IMR-90 (cell line): ENCODE measurements at regions not wholly inside any gene's neighbourhood (a gene's known extent, or its start where the extent isn't known, plus 50 kb on each side); places are given as distances from the start of the nearest gene placed in this dataset.

Source experiments
- ATAC-seq: fragments of 200-7000 bp; cut with Tn5 transposase; 2 replicates; pipeline ENCODE4 v1.9.1; 2020; ENCODE audit warnings: low read depth, mild to moderate bottlenecking, moderate library complexity
- BruUV-seq: library from RNA; stranded (reverse); fragments of 400-500 nt; replicated peaks from 2 replicates; lab custom pipeline; 2021; lab: Mats Ljungman, UMichigan
- CTCF ChIA-PET: fragments of 300-600 bp; formaldehyde crosslinking; extraction: SDS; loops from one replicate; lab custom pipeline; 2021; ENCODE audit warnings: antibody characterized with exemption; lab: Yijun Ruan, JAX
- POLR2A ChIA-PET: fragments of 300-600 bp; sonication (Branson Sonifier 250); formaldehyde crosslinking; loops from one replicate; lab custom pipeline; 2022; ENCODE audit warnings: antibody characterized with exemption; ENCODE audit not compliant: unreplicated experiment; lab: Charles Lee
- DNase-seq: peaks from one replicate; pipeline ENCODE4 v3.0.0; 2013
- H2AFZ ChIP-seq: replicated peaks from 2 replicates; pipeline ENCODE3; 2013; ENCODE audit warnings: low read length, mild to moderate bottlenecking; ENCODE audit not compliant: poor library complexity
- H2AK5ac ChIP-seq: 2 replicates; pipeline ENCODE4 v1.6.1; 2013; ENCODE audit warnings: low read depth, low read length, inconsistent platforms
- H2AK9ac ChIP-seq: replicated peaks from 2 replicates; pipeline ENCODE3; 2013; ENCODE audit warnings: mild to moderate bottlenecking, low read depth, low read length, moderate library complexity; ENCODE audit not compliant: poor library complexity
- H2BK120ac ChIP-seq: 2 replicates; pipeline ENCODE4 v1.6.1; 2013; ENCODE audit warnings: low read depth, low read length, inconsistent platforms
- H2BK15ac ChIP-seq: 3 replicates; pipeline ENCODE4 v1.6.1; 2013; ENCODE audit warnings: low read depth, low read length, inconsistent platforms
- H2BK20ac ChIP-seq: 2 replicates; pipeline ENCODE4 v1.6.1; 2013; ENCODE audit warnings: low read depth, mild to moderate bottlenecking, inconsistent platforms, low read length, moderate library complexity
- H2BK5ac ChIP-seq: 2 replicates; pipeline ENCODE4 v1.6.1; 2013; ENCODE audit warnings: mild to moderate bottlenecking, low read depth, low read length, inconsistent platforms; ENCODE audit not compliant: poor library complexity, severe bottlenecking
- H3K14ac ChIP-seq: replicated peaks from 2 replicates; pipeline ENCODE4 v1.6.1; 2013; ENCODE audit warnings: low read depth, low read length, inconsistent platforms
- H3K18ac ChIP-seq: 2 replicates; pipeline ENCODE4 v1.6.1; 2013; ENCODE audit warnings: low read depth, low read length, control low read depth
- H3K23ac ChIP-seq: 2 replicates; pipeline ENCODE4 v1.6.1; 2013; ENCODE audit warnings: low read depth, low read length, inconsistent platforms
- H3K27ac ChIP-seq: 2 replicates; pipeline ENCODE4 v1.5.1; 2013; ENCODE audit warnings: mild to moderate bottlenecking, control low read depth, low read length; ENCODE audit not compliant: insufficient read depth
- H3K27me3 ChIP-seq: 2 replicates; pipeline ENCODE4 v1.6.1; 2013; ENCODE audit warnings: low read length; ENCODE audit not compliant: control insufficient read depth, insufficient read depth
- H3K36me3 ChIP-seq: 2 replicates; pipeline ENCODE4 v1.6.1; 2013; ENCODE audit warnings: low read length, mixed read lengths; ENCODE audit not compliant: control insufficient read depth, insufficient read depth
- H3K4ac ChIP-seq: 2 replicates; pipeline ENCODE4 v1.6.1; 2013; ENCODE audit warnings: low read depth, low read length, inconsistent platforms
- H3K4me1 ChIP-seq: 2 replicates; pipeline ENCODE4 v1.6.1; 2013; ENCODE audit warnings: low read length, mixed read lengths; ENCODE audit not compliant: control insufficient read depth, insufficient read depth
- H3K4me2 ChIP-seq: 2 replicates; pipeline ENCODE4 v1.6.1; 2013; ENCODE audit warnings: low read depth, mild to moderate bottlenecking, control low read depth, low read length, moderate library complexity
- H3K4me3 ChIP-seq: 2 replicates; pipeline ENCODE4 v1.5.1; 2013; ENCODE audit warnings: low read depth, mild to moderate bottlenecking, control low read depth, low read length, moderate library complexity; ENCODE audit not compliant: insufficient read depth
- H3K56ac ChIP-seq: 2 replicates; pipeline ENCODE4 v1.6.1; 2013; ENCODE audit warnings: low read length, inconsistent platforms; ENCODE audit not compliant: insufficient read depth; ENCODE audit errors: extremely low read depth
- H3K79me1 ChIP-seq, 2 experiments: 2 replicates each; pipeline ENCODE4 v1.6.1; 2013; ENCODE audit warnings: low read length in 2 of 2, inconsistent platforms in 1 of 2, low read depth in 1 of 2
- H3K9ac ChIP-seq: 2 replicates; pipeline ENCODE4 v1.6.1; 2013; ENCODE audit warnings: low read depth, low read length, control low read depth
- H3K9me1 ChIP-seq: 2 replicates; pipeline ENCODE4 v1.6.1; 2013; ENCODE audit warnings: low read length, inconsistent platforms; ENCODE audit not compliant: insufficient read depth
- H3K9me3 ChIP-seq: 2 replicates; pipeline ENCODE4 v1.6.1; 2013; ENCODE audit warnings: low read length; ENCODE audit not compliant: control insufficient read depth, insufficient read depth
- H4K20me1 ChIP-seq: 2 replicates; pipeline ENCODE4 v1.6.1; 2013; ENCODE audit warnings: low read length, inconsistent platforms; ENCODE audit not compliant: insufficient read depth
- H4K5ac ChIP-seq: 2 replicates; pipeline ENCODE4 v1.6.1; 2013; ENCODE audit warnings: mild to moderate bottlenecking, low read depth, low read length, control low read depth
- H4K8ac ChIP-seq, 2 experiments: 2 replicates each; pipeline ENCODE4 v1.6.1; 2013; ENCODE audit warnings: low read depth in 2 of 2, low read length in 2 of 2, control low read depth in 1 of 2, inconsistent platforms in 1 of 2
- H4K91ac ChIP-seq: 2 replicates; pipeline ENCODE4 v1.6.1; 2013; ENCODE audit warnings: low read depth, low read length, inconsistent platforms; ENCODE audit not compliant: insufficient read depth
- BHLHE40 ChIP-seq: fragments of 150-350 bp; IDR thresholded peaks from 2 replicates; pipeline ENCODE4 v1.6.1; 2016; ENCODE audit warnings: mild to moderate bottlenecking, low read depth, low read length
- CEBPB ChIP-seq: IDR thresholded peaks from 2 replicates; pipeline ENCODE4 v1.6.1; 2012; ENCODE audit warnings: low read depth, low read length, improper control_type of control experiment
- CHD1 ChIP-seq: IDR thresholded peaks from 2 replicates; pipeline ENCODE4 v1.6.1; 2012; ENCODE audit warnings: low read depth, low read length, improper control_type of control experiment
- FOS ChIP-seq: fragments of 150-350 bp; IDR thresholded peaks from 2 replicates; pipeline ENCODE4 v1.6.1; 2016; ENCODE audit warnings: low read depth, low read length
- MAFK ChIP-seq: IDR thresholded peaks from 2 replicates; pipeline ENCODE4 v1.6.1; 2012; ENCODE audit warnings: low read depth, low read length, improper control_type of control experiment
- MAZ ChIP-seq: IDR thresholded peaks from 2 replicates; pipeline ENCODE4 v1.6.1; 2012; ENCODE audit warnings: low read depth, mild to moderate bottlenecking, low read length, improper control_type of control experiment, moderate library complexity, borderline replicate concordance
- MXI1 ChIP-seq: IDR thresholded peaks from 2 replicates; pipeline ENCODE4 v1.6.1; 2012; ENCODE audit warnings: low read depth, mild to moderate bottlenecking, low read length, moderate library complexity, borderline replicate concordance
- NFE2L2 ChIP-seq: fragments of 150-350 bp; IDR thresholded peaks from 2 replicates; pipeline ENCODE4 v1.6.1; 2016; ENCODE audit warnings: low read depth, mild to moderate bottlenecking, low read length
- POLR2A ChIP-seq: IDR thresholded peaks from 2 replicates; pipeline ENCODE4 v1.6.1; 2012; ENCODE audit warnings: mild to moderate bottlenecking, low read depth, low read length
- RAD21 ChIP-seq: IDR thresholded peaks from 2 replicates; pipeline ENCODE4 v1.6.1; 2012; ENCODE audit warnings: low read length, improper control_type of control experiment
- RCOR1 ChIP-seq: IDR thresholded peaks from 2 replicates; pipeline ENCODE4 v1.6.1; 2012; ENCODE audit warnings: mild to moderate bottlenecking, low read length, improper control_type of control experiment; ENCODE audit not compliant: insufficient replicate concordance
- RFX5 ChIP-seq: IDR thresholded peaks from 2 replicates; pipeline ENCODE4 v1.8.0; 2012; ENCODE audit warnings: low read depth, mild to moderate bottlenecking, low read length, moderate library complexity
- WGBS, 2 experiments: methylation state at CpG; one replicate each; pipeline versions ENCODE4 v1.1.5 to v1.1.7; 2013; ENCODE audit warnings: missing lambda C conversion rate in 2 of 2; ENCODE audit not compliant: insufficient read length in 1 of 2; ENCODE audit errors: extremely low coverage in 2 of 2; 5-methylcytosine and 5-hydroxymethylcytosine counted together
- dilution Hi-C: fragments of 300-500 bp; cut with HindIII; formaldehyde crosslinking; loops from one replicate; pipeline ENCODE4 v1.14.3; 2018; ENCODE audit warnings: low sequenced_read_pairs; ENCODE audit not compliant: unreplicated experiment
- in situ Hi-C: fragments of 300-500 bp; cut with MboI; formaldehyde crosslinking; loops from 3 replicates; pipeline ENCODE4 v1.14.3; 2019; ENCODE audit warnings: low sequenced_read_pairs, inconsistent platforms, mixed read lengths
- intact Hi-C: fragments of 100-400 bp; cut with micrococcal nuclease; formaldehyde crosslinking; loops from 2 replicates; pipeline ENCODE4 v1.10.0; 2022
- TF ChIP-seq, protein P1 (sequence below): fragments of 150-350 bp; IDR thresholded peaks from 2 replicates; pipeline ENCODE4 v1.6.1; 2016; ENCODE audit warnings: low read depth, mild to moderate bottlenecking, low read length, moderate library complexity, borderline replicate concordance
- TF ChIP-seq, protein P2 (sequence below): fragments of 150-350 bp; IDR thresholded peaks from 2 replicates; pipeline ENCODE4 v1.6.1; 2017; ENCODE audit warnings: mild to moderate bottlenecking, antibody characterized with exemption, low read length, low read depth
- TF ChIP-seq, protein P3 (sequence below): conservative IDR thresholded peaks from 2 replicates; pipeline ENCODE4 v1.5.1; 2012; ENCODE audit warnings: mild to moderate bottlenecking, low read depth, low read length, improper control_type of control experiment

DNA sequence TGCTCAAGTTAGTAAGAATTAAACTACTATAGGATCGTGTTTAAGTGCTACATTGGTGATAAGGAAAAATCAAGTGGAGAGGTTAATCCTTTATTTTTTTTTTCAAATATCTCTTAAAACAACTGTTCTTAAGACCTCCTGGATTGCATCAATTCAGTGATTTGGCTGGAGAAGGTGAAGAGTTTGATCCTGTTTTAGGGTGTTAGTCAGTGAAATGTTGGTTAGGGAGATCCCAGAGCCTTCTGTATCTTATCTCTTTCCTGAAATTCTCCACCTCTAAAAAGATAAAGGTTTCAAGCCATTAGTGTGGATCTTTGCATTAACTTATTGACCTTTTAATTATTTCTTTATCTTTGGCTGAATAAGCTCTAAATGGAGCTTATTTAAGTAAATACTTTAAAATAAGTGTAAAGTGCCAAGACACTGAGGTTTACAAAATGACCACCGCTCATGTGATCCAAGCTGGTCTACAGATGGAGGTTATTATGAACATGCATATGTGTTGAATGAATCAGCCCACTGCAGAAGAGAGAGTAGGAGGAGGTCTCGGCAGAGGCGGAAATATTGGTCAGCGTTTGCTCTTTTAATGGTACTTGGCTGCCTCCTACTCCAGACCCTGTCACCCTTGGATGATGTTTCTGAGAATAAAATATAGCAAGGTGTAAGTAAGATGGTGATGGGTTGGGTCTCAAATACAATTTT, 51.8 kb upstream of the BMPER start:
- BruUV-seq: no TSS peak
- DNase-seq (peak; percentile 93), ATAC-seq (peak; percentile 74)
- peaks cover 9% of the 10 kb centered on the region for H3K27me3 ChIP-seq
- H2BK15ac ChIP-seq: peak overlapping the region; percentile 97; the same call in 1 of the 3 replicates
- no peak overlapping the region for H2BK5ac ChIP-seq
- dilution Hi-C loops (no loop called here), in situ Hi-C loops (no loop called here), intact Hi-C loops (no loop called here)
- H2BK120ac ChIP-seq: peak overlapping the region; percentile 65; the same call in 1 of the 2 replicates
- no peak overlapping the region for H3K9ac ChIP-seq
- no peaks in the 10 kb centered on the region for H4K20me1 ChIP-seq
- peak overlapping the region; percentile 53; the same call in 1 of the 2 replicates for H2BK20ac ChIP-seq
- peak overlapping the region in 1 of 2 experiments; percentile 13; a peak in 1 of 4 replicates for H4K8ac ChIP-seq
- H4K5ac ChIP-seq: no peak overlapping the region
- peak overlapping the region; percentile 54; the same call in 1 of the 2 replicates for H3K4ac ChIP-seq
- no peaks in the 10 kb centered on the region for H3K9me3 ChIP-seq
- no peak overlapping the region for H3K4me3 ChIP-seq
- H3K36me3 ChIP-seq: no peaks in the 10 kb centered on the region
- H4K91ac ChIP-seq: no peak overlapping the region
- ChIA-PET POLR2A (no interaction called here), CTCF (interaction anchor here (0.6 to 1.3 kb wide), 3 partner anchors 17 to 45 kb away, joined by 3 read pairs; no protein-coding TSS in a partner anchor)
- peak overlapping the region; percentile 80 for H3K18ac ChIP-seq
- peaks cover 4% of the 10 kb centered on the region for H3K9me1 ChIP-seq
- no peak overlapping the region for H3K27ac ChIP-seq
- H3K4me1 ChIP-seq: peaks cover 9% of the 10 kb centered on the region
- no peak overlapping the region for H2AFZ ChIP-seq
- H3K14ac ChIP-seq: no peak overlapping the region
- WGBS, 2 experiments: no CpG with 5 or more reads among the region's 5 CpGs
- H2AK5ac ChIP-seq: no peak overlapping the region
- H3K56ac ChIP-seq: no peak overlapping the region
- H3K23ac ChIP-seq: no peak overlapping the region
- no peak overlapping the region for H2AK9ac ChIP-seq
- H3K4me2 ChIP-seq: no peak overlapping the region
- H3K79me1 ChIP-seq: no peaks in the 10 kb centered on the region
- no peak for TF ChIP-seq MAZ
- TF ChIP-seq BHLHE40: peak; percentile 83
- no peak for TF ChIP-seq CEBPB
- no peak; the same call in 1 of the 2 replicates for TF ChIP-seq MAFK
- TF ChIP-seq, protein P1, sequence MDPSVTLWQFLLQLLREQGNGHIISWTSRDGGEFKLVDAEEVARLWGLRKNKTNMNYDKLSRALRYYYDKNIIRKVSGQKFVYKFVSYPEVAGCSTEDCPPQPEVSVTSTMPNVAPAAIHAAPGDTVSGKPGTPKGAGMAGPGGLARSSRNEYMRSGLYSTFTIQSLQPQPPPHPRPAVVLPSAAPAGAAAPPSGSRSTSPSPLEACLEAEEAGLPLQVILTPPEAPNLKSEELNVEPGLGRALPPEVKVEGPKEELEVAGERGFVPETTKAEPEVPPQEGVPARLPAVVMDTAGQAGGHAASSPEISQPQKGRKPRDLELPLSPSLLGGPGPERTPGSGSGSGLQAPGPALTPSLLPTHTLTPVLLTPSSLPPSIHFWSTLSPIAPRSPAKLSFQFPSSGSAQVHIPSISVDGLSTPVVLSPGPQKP: no peak
- TF ChIP-seq, protein P2, sequence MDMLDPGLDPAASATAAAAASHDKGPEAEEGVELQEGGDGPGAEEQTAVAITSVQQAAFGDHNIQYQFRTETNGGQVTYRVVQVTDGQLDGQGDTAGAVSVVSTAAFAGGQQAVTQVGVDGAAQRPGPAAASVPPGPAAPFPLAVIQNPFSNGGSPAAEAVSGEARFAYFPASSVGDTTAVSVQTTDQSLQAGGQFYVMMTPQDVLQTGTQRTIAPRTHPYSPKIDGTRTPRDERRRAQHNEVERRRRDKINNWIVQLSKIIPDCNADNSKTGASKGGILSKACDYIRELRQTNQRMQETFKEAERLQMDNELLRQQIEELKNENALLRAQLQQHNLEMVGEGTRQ: peak; percentile 82
- no peak for TF ChIP-seq FOS
- peak; percentile 16; the same call in 1 of the 2 replicates for TF ChIP-seq RAD21
- no peak for TF ChIP-seq NFE2L2
- TF ChIP-seq MXI1: no peak
- no peak for TF ChIP-seq POLR2A
- TF ChIP-seq RFX5: no peak
- no peak for TF ChIP-seq CHD1
- TF ChIP-seq, protein P3, sequence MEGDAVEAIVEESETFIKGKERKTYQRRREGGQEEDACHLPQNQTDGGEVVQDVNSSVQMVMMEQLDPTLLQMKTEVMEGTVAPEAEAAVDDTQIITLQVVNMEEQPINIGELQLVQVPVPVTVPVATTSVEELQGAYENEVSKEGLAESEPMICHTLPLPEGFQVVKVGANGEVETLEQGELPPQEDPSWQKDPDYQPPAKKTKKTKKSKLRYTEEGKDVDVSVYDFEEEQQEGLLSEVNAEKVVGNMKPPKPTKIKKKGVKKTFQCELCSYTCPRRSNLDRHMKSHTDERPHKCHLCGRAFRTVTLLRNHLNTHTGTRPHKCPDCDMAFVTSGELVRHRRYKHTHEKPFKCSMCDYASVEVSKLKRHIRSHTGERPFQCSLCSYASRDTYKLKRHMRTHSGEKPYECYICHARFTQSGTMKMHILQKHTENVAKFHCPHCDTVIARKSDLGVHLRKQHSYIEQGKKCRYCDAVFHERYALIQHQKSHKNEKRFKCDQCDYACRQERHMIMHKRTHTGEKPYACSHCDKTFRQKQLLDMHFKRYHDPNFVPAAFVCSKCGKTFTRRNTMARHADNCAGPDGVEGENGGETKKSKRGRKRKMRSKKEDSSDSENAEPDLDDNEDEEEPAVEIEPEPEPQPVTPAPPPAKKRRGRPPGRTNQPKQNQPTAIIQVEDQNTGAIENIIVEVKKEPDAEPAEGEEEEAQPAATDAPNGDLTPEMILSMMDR: no peak
- TF ChIP-seq RCOR1: peak; percentile 55
